ENCODE measurements at regions not wholly inside any gene's neighbourhood (a gene's known extent, or its start where the extent isn't known, plus 50 kb on each side); places are given as distances from the start of the nearest gene placed in this dataset.
A peak's percentile ranks its signal among the peaks of the same experiment; 100 is the strongest.

DNA sequence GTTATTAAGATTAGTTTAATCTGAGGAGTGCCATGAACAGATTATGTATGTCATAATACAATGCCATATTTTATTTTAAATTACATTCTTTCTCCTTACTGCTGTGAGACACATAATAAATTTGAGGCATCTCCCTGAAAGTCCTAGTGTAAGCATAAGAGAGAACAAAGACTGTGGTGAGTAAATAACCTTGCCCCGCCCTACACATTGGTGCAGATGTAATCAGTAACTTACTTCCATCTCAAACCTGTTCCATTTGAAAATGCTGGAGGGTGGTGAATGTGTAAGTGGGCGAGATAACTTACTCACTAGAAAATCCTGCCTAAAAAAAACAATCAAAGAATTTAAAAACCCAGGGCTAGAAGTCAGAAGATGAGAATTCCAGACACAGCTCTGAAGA, 338.1 kb upstream of the SLIT2 start:
- TF ChIP-seq CTCF (IDR thresholded peaks at IDR 0.05; ENCODE audit: insufficient read depth, missing control alignments): no peak
- FAIRE-seq (no peak), DNase-seq (ENCODE audit: insufficient read length, low spot score) (no peak)

- FAIRE-seq: no peak
Measured at GRCh38 chr4:19910861-19911525, 340.7 kb upstream of the SLIT2 start.

GRCh38 chr4:19905024-19905423, 346.7 kb upstream of the SLIT2 start:
- no peak for TF ChIP-seq CTCF (IDR thresholded peaks at IDR 0.05; ENCODE audit: insufficient read depth, missing control alignments)
- no peak for DNase-seq (ENCODE audit: insufficient read length, low spot score)
- no peak for FAIRE-seq

More at GRCh38 chr4:19910861-19911525, 340.7 kb upstream of the SLIT2 start:
- DNase-seq (ENCODE audit: insufficient read length, low spot score): no peak
- TF ChIP-seq CTCF (IDR thresholded peaks at IDR 0.05; ENCODE audit: insufficient read depth, missing control alignments): no peak

DNA sequence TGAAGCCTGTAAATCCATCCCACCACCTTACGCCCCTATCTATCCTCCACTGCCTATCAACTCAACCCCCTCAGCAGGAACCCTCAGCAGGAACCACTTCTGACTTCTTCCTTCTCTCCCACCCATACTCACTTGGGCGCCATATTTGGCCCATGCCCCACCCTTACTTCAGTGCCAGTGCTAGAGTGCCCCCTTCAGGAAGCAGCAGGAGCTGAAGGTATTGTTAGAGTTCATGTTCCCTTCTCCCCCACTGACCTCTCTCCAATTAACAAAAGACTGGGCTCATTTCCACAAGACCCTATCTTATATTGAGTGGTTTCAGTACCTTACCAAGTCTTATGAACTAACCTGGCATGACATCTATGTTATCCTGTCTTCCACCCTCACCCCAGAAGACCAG, 363.1 kb upstream of the SLIT2 start:
- TF ChIP-seq CTCF (IDR thresholded peaks at IDR 0.05; ENCODE audit: insufficient read depth, missing control alignments): peak; percentile 5
- no peak for FAIRE-seq
- DNase-seq (ENCODE audit: insufficient read length, low spot score): no peak

GRCh38 chr4:19883841-19884240, 367.9 kb upstream of the SLIT2 start:
- no peak for TF ChIP-seq CTCF (IDR thresholded peaks at IDR 0.05; ENCODE audit: insufficient read depth, missing control alignments)
- no peak for DNase-seq (ENCODE audit: insufficient read length, low spot score)
- FAIRE-seq: no peak

DNA sequence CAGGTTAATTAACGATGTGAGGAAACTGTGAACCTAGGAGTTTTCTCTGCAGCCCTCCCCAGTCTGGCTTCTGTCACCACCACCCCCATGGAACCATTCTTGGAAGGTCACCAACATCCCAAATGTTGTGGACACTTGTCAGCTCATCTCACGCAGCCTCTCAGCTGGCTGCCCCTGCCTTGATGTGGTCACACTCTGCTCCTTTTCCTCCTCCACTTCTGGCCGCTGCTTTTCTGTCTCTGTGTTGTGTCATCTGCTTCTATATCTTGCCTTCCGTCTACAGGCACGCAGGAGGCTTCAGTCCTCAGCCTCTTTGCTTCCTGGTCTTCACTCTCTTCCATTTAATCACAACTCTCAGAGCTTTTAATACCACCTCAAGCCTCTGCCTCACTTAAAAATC, 371.5 kb upstream of the SLIT2 start:
- TF ChIP-seq CTCF (IDR thresholded peaks at IDR 0.05; ENCODE audit: insufficient read depth, missing control alignments): no peak
- no peak for DNase-seq (ENCODE audit: insufficient read length, low spot score)
- FAIRE-seq: no peak

GRCh38 chr4:19879330-19879729, 372.4 kb upstream of the SLIT2 start:
- FAIRE-seq (no peak), DNase-seq (ENCODE audit: insufficient read length, low spot score) (no peak)
- TF ChIP-seq CTCF (IDR thresholded peaks at IDR 0.05; ENCODE audit: insufficient read depth, missing control alignments): no peak
